Naive thymus-derived CD8-positive, alpha-beta T cell (primary cell): ENCODE measurements at regions not wholly inside any gene's neighbourhood (a gene's known extent, or its start where the extent isn't known, plus 50 kb on each side); places are given as distances from the start of the nearest gene placed in this dataset.

Source experiments
- ATAC-seq, 2 donors: fragments of 150-1000 bp; cut with Tn5 transposase in 1 of 2; sonication (Bioruptor Pico), chemical (Tn5 transposase) in 1 of 2; 1 replicate in 1 of 2; 2 replicates in 1 of 2; pipeline ENCODE4 v1.10.0; 2021; ENCODE audit warnings: mild to moderate bottlenecking in 2 of 2, moderate library complexity in 2 of 2
- POLR2A ChIA-PET: fragments of 350-600 bp; sonication (Branson Sonifier 250); formaldehyde crosslinking; loops from one replicate; lab custom pipeline; 2021; ENCODE audit warnings: antibody characterized with exemption; lab: Charles Lee
- DNase-seq, 10 donors: peaks; one replicate each; pipeline versions ENCODE4 v3.0.0 to v3.0.0-alpha.2; 2020 to 2022
- H3K27ac Mint-ChIP-seq, 10 donors: one replicate each; pipeline ENCODE4 v1.8.0; 2020 to 2022; ENCODE audit warnings: mild to moderate bottlenecking in 10 of 10, mixed read lengths in 10 of 10, moderate library complexity in 4 of 10, inconsistent platforms in 1 of 10
- H3K27me3 Mint-ChIP-seq, 5 donors: one replicate each; pipeline ENCODE4 v1.8.0; 2021 to 2022; ENCODE audit warnings: mixed read lengths in 5 of 5
- H3K36me3 Mint-ChIP-seq, 3 donors: one replicate each; pipeline ENCODE4 v1.8.0; 2020 to 2022; ENCODE audit warnings: mixed read lengths in 3 of 3, mild to moderate bottlenecking in 2 of 3, inconsistent platforms in 1 of 3
- H3K4me1 Mint-ChIP-seq, 4 donors: one replicate each; pipeline ENCODE4 v1.8.0; 2021 to 2022; ENCODE audit warnings: mixed read lengths in 4 of 4
- H3K4me3 Mint-ChIP-seq, 10 donors: one replicate each; pipeline ENCODE4 v1.8.0; 2020 to 2022; ENCODE audit warnings: mild to moderate bottlenecking in 10 of 10, mixed read lengths in 10 of 10, moderate library complexity in 6 of 10, inconsistent platforms in 1 of 10
- H3K9me3 Mint-ChIP-seq, 9 donors: one replicate each; pipeline ENCODE4 v1.8.0; 2020 to 2022; ENCODE audit warnings: mixed read lengths in 9 of 9, mild to moderate bottlenecking in 3 of 9, inconsistent platforms in 1 of 9, moderate library complexity in 1 of 9

DNA sequence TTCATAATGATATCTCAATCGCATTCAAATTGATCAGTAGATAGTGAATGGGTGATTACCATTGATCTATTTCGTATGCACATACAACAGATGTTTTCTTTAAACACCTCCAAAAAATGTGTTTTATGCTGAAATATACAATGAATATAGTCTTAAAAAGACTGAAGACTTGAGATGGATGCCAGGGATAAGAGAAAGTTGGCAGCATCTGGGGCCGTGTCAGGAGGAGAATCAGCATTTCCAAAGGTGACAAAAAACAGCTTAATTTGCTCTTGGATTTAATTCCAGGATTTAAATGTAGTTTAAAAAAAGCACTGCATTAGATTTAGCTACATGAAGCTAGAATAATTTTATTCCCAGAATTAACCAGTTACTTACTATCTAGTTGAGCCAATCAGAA lies 199.7 kb upstream of the CNTN3 start:
- peaks cover 0 to 30% (median 11%) of the 10 kb centered on the region in 9 donors for H3K9me3 Mint-ChIP-seq
- H3K4me1 Mint-ChIP-seq, result no peaks in the 10 kb centered on the region
- H3K4me3 Mint-ChIP-seq, result no peak overlapping the region
- no peaks in the 10 kb centered on the region for H3K36me3 Mint-ChIP-seq
- POLR2A ChIA-PET, result no interaction called here
- no peaks in the 10 kb centered on the region for H3K27me3 Mint-ChIP-seq
- ATAC-seq (no peak), DNase-seq (no peak)
- H3K27ac Mint-ChIP-seq, result no peak overlapping the region

DNA sequence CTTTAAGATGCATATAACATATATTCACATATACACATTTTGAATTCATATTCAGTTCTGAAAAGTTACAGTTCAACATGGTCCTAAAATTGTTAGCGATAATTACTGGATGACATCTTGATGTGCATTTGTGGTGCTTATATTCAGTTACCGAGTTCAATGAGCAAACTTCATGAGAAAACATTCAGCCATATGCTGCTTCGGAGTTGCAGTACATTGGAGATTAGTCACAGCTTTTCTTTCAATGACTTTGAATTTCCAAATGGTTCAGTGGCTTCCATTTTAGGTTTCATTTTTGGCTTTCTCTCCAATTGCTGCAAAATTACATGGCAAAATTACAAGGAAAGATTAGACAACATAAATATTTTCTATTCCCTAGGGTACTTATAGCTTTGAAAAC lies 198.3 kb upstream of the CNTN3 start:
- Mint-ChIP-seq H3K4me1 (no peaks in the 10 kb centered on the region), H3K27me3 (no peaks in the 10 kb centered on the region), H3K9me3 (peaks cover 0 to 34% (median 14%) of the 10 kb centered on the region in 9 donors), H3K4me3 (no peak overlapping the region), H3K27ac (no peak overlapping the region), H3K36me3 (no peaks in the 10 kb centered on the region)
- ATAC-seq (no peak), DNase-seq (no peak)
- POLR2A ChIA-PET, result no interaction called here

DNA sequence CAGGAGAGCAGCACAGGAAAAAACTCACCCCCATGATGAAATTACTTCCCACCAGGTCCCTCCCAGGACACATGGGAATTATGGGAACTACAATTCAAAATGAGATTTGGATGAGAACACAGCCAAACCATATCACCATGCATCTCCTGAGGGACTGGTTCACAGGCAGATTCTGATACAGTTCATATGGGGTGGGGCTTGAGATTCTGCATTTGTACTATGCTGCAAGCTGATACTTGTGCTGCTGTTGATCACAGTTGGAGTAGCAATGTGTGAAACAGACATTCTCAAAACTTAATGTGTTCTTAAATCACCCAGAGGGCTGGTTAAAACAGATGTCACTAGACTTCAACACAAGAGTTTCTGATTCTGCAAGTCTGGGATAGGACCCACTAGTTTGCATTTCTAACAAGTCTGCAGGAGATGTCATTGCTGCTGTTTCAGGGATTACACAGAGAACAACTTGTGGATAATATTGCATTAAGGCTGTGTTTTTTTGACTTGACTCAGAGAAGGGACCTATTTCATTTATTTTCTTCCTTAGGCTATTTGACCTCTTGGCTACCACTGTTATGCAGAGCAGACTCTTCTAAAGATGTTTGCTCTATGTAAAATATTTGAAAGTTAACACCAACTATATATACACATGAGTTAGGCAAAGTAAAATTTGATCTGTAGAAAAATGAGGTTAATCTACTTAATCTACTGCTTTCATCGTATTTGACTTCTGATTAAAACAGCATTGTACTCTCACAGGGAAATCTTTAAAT lies 194.2 kb upstream of the CNTN3 start:
- Mint-ChIP-seq H3K27ac (no peak overlapping the region), H3K36me3 (no peaks in the 10 kb centered on the region), H3K9me3 (peaks cover 0 to 32% (median 10%) of the 10 kb centered on the region in 9 donors), H3K4me3 (no peak overlapping the region), H3K4me1 (no peaks in the 10 kb centered on the region), H3K27me3 (no peaks in the 10 kb centered on the region)
- DNase-seq (no peak), ATAC-seq (no peak)
- POLR2A ChIA-PET, result no interaction called here

DNA sequence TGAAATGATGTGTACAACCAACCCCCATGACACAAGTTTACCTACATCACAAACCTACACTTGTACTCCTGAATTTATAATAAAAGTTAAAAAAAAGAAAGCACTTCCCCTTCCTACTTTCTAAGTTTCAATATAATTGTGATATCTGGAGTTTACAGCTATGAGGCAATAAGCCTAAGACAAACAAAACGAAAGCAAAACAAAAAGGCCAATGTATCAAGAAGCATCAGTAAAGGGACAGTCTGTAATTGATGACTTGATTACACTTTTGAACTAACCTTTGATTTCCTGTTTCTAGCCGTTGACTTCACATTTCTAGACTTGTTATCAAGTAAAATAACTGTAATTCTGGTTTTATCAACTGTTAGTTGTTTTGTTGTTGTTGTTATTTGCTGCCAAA lies 187.5 kb upstream of the CNTN3 start:
- Mint-ChIP-seq H3K36me3 (no peaks in the 10 kb centered on the region), H3K4me1 (no peaks in the 10 kb centered on the region), H3K27me3 (no peaks in the 10 kb centered on the region), H3K27ac (no peak overlapping the region), H3K4me3 (no peak overlapping the region), H3K9me3 (peaks cover 12 to 30% (median 20%) of the 10 kb centered on the region in 9 donors)
- ATAC-seq (no peak), DNase-seq (no peak)
- POLR2A ChIA-PET, result no interaction called here

DNA sequence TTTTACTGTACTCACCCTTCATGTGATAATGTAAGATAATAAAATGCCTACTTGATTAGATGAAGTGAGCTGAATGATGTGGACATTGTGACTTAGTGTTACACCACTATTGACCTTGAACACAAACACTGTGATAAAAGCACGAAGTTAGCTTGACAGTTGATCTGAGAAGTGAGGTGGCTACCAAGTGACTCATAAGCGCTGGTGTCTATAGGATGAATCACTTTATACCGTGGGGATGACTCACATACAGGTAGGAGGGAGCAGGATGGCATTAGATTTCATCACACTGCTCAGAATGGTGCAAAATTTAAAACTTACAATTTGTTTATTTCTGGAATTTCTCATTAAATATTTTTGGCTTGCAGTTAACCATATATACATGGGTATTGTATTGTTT lies 174.7 kb upstream of the CNTN3 start:
- no peak for DNase-seq
- no peaks in the 10 kb centered on the region for H3K4me1 Mint-ChIP-seq
- ATAC-seq, result no peak
- no peaks in the 10 kb centered on the region for H3K36me3 Mint-ChIP-seq
- POLR2A ChIA-PET, result interaction anchor here (0.6 kb wide), 1 partner anchor 65 kb away, joined by 3 read pairs; no protein-coding TSS in a partner anchor
- no peak overlapping the region for H3K4me3 Mint-ChIP-seq
- H3K27me3 Mint-ChIP-seq, result no peaks in the 10 kb centered on the region
- no peak overlapping the region for H3K27ac Mint-ChIP-seq
- H3K9me3 Mint-ChIP-seq, result peaks cover 0 to 19% (median 7%) of the 10 kb centered on the region in 9 donors

DNA sequence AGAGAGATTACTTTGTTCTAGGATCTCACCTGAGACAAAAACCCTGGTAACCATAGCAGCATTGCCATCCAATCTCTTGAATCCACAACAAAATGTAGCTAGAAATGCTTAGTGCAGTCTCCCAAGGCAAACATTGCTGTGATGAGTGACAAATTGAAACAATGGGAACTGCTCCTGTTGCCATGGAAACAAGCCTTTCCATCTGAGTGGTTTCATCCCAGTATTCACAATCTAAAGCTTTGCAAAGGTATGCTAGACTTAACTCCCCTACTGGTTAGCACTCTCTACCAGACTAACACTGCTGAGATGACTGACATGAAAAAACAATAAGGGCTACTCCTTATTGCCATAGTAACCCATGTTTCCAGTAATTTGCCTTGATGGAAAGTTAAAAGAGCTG lies 172.6 kb upstream of the CNTN3 start:
- Mint-ChIP-seq H3K9me3 (peaks cover 0 to 16% (median 7%) of the 10 kb centered on the region in 9 donors), H3K4me3 (no peak overlapping the region)
- POLR2A ChIA-PET, result no interaction called here

GRCh38 chr3:74771401-74771800 lies 156.9 kb upstream of the CNTN3 start:
- ATAC-seq (no peak), DNase-seq (no peak)
- Mint-ChIP-seq H3K4me3 (no peak overlapping the region), H3K27me3 (no peaks in the 10 kb centered on the region), H3K4me1 (no peaks in the 10 kb centered on the region), H3K36me3 (no peaks in the 10 kb centered on the region), H3K9me3 (peaks cover 0 to 19% (median 7%) of the 10 kb centered on the region in 9 donors), H3K27ac (no peak overlapping the region)
- POLR2A ChIA-PET, result no interaction called here

More for the DNA sequence above, 172.6 kb upstream of the CNTN3 start:
- Mint-ChIP-seq H3K27ac (no peak overlapping the region), H3K36me3 (no peaks in the 10 kb centered on the region), H3K4me1 (no peaks in the 10 kb centered on the region), H3K27me3 (no peaks in the 10 kb centered on the region)
- no peak for ATAC-seq
- DNase-seq, result no peak

GRCh38 chr3:74768010-74768409 lies 153.6 kb upstream of the CNTN3 start:
- Mint-ChIP-seq H3K4me3 (no peak overlapping the region), H3K4me1 (no peaks in the 10 kb centered on the region), H3K36me3 (no peaks in the 10 kb centered on the region), H3K27me3 (no peaks in the 10 kb centered on the region), H3K9me3 (peaks cover 0 to 9% (median 7%) of the 10 kb centered on the region in 9 donors), H3K27ac (no peak overlapping the region)
- POLR2A ChIA-PET, result no interaction called here
- ATAC-seq (no peak), DNase-seq (no peak)

- no peaks in the 10 kb centered on the region for H3K36me3 Mint-ChIP-seq
- no peaks in the 10 kb centered on the region for H3K27me3 Mint-ChIP-seq
- H3K4me3 Mint-ChIP-seq, result no peak overlapping the region
- POLR2A ChIA-PET, result no interaction called here
- no peak overlapping the region for H3K27ac Mint-ChIP-seq
- peaks cover 0 to 11% (median 3%) of the 10 kb centered on the region in 9 donors for H3K9me3 Mint-ChIP-seq
- no peak for DNase-seq
- H3K4me1 Mint-ChIP-seq, result no peaks in the 10 kb centered on the region
- no peak for ATAC-seq
Measured at GRCh38 chr3:74766405-74766804, 151.9 kb upstream of the CNTN3 start.

DNA sequence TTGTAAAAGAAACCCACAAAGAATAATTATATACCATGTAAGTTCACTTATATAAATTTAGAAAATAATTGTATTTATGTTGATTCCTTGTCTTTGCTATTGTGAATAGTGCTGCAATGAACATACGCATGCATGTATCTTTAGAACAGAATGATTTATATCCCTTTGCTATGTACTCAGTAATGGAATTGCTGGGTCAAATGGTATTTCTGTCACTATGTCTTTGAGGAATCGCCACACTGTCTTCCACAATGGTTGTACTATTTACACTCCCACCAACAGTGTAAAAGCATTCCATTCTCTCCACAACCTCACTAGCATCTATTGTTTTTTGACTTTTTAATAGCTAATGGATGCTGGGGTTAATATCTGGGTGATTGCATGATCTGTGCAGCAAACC lies 149.4 kb upstream of the CNTN3 start:
- H3K27me3 Mint-ChIP-seq, result no peaks in the 10 kb centered on the region
- H3K27ac Mint-ChIP-seq, result no peak overlapping the region
- no peaks in the 10 kb centered on the region for H3K4me1 Mint-ChIP-seq
- H3K9me3 Mint-ChIP-seq, result peaks cover 0 to 26% (median 6%) of the 10 kb centered on the region in 9 donors
- H3K4me3 Mint-ChIP-seq, result no peak overlapping the region
- no peak for DNase-seq
- POLR2A ChIA-PET, result no interaction called here
- ATAC-seq, result no peak
- H3K36me3 Mint-ChIP-seq, result no peaks in the 10 kb centered on the region

DNA sequence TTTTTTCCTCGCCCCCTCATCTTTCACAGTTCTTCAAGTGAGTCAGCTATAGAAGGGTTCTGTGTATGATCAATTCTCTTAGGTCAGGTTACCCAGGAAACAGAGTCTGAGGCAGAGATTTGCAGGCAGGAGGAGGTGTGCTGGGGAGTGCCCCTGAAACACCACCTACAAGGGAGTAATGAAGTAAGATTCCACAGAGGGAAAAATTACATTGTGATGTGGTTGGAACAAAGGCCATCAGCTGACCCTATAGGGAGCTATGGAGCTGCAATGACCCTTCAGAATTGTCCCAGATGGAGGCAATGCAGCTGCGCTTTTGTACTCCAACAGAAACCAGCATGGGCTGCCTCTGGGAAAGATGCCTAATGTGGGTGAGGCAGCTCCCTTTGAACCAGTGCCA lies 142.2 kb upstream of the CNTN3 start:
- H3K36me3 Mint-ChIP-seq, result no peaks in the 10 kb centered on the region
- POLR2A ChIA-PET, result no interaction called here
- no peaks in the 10 kb centered on the region for H3K4me1 Mint-ChIP-seq
- H3K27ac Mint-ChIP-seq, result no peak overlapping the region
- DNase-seq, result no peak
- peaks cover 7 to 30% (median 12%) of the 10 kb centered on the region in 9 donors for H3K9me3 Mint-ChIP-seq
- no peak overlapping the region for H3K4me3 Mint-ChIP-seq
- no peaks in the 10 kb centered on the region for H3K27me3 Mint-ChIP-seq
- no peak for ATAC-seq

DNA sequence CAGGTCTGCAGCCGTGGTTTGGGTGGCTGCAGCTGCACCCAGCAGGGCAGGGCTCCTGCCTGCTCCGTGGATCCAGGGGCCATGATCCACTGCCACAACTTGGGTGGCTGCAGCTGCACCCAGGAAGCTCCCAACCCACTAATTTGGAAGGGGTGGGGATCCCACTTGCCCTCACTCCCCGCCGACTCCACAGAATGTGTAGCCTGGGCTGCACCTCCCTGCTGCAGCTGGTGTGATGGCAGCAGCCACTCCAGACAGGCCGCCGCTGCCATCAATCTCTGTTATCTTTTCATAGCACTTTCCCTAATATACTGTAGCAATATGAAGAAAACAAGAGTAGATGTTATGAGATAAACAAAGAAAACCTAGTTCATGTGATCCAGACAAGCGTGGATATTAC lies 137.8 kb upstream of the CNTN3 start:
- H3K9me3 Mint-ChIP-seq, result peaks cover 5 to 12% (median 8%) of the 10 kb centered on the region in 9 donors
- DNase-seq (no peak), ATAC-seq (no peak)
- H3K27me3 Mint-ChIP-seq, result no peaks in the 10 kb centered on the region
- H3K4me1 Mint-ChIP-seq, result peaks cover 0 to 1% (median 0%) of the 10 kb centered on the region in 4 donors
- no peak overlapping the region for H3K4me3 Mint-ChIP-seq
- H3K27ac Mint-ChIP-seq, result no peak overlapping the region
- POLR2A ChIA-PET, result no interaction called here
- no peaks in the 10 kb centered on the region for H3K36me3 Mint-ChIP-seq

DNA sequence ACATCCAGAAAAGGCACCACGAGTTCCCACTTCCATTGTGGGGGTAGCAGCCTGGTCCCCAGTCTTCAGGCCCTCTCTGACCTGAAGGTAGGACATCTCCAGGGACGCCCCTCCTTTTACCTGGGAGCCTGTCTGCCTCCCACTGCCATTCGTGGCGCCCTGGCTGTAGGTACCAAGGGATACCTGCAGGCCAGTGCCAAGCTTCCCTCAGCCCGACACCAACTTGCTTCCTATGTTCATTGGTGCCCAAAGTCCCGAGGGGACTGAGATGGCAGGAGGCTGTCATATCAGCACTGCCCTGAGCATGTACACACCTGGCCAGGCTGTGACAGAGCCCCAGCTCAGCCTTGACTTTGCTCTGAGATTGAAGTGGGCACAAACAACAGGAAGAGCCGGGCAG lies 137.3 kb upstream of the CNTN3 start:
- Mint-ChIP-seq H3K9me3 (peaks cover 5 to 12% (median 9%) of the 10 kb centered on the region in 9 donors), H3K4me3 (no peak overlapping the region), H3K27ac (no peak overlapping the region), H3K4me1 (peaks cover 0 to 1% (median 0%) of the 10 kb centered on the region in 4 donors), H3K36me3 (no peaks in the 10 kb centered on the region), H3K27me3 (no peaks in the 10 kb centered on the region)
- POLR2A ChIA-PET, result no interaction called here
- no peak for ATAC-seq
- no peak for DNase-seq

GRCh38 chr3:74750901-74751300 lies 136.4 kb upstream of the CNTN3 start:
- H3K9me3 Mint-ChIP-seq, result peaks cover 5 to 19% (median 9%) of the 10 kb centered on the region in 9 donors
- DNase-seq (no peak), ATAC-seq (no peak)
- no peaks in the 10 kb centered on the region for H3K36me3 Mint-ChIP-seq
- H3K4me1 Mint-ChIP-seq, result peaks cover 0 to 1% (median 0%) of the 10 kb centered on the region in 4 donors
- no peaks in the 10 kb centered on the region for H3K27me3 Mint-ChIP-seq
- no peak overlapping the region for H3K27ac Mint-ChIP-seq
- POLR2A ChIA-PET, result no interaction called here
- no peak overlapping the region for H3K4me3 Mint-ChIP-seq
